Caco-2 (cell line): ENCODE measurements at regions not wholly inside any gene's neighbourhood (a gene's known extent, or its start where the extent isn't known, plus 50 kb on each side); places are given as distances from the start of the nearest gene placed in this dataset.

Experiments used
- BruUV-seq: library from RNA; stranded (reverse); fragments of 400-500 nt; replicated peaks from 2 replicates; lab custom pipeline; 2021; lab: Mats Ljungman, UMichigan
- CTCF ChIA-PET: fragments of 300-600 bp; sonication (Branson Sonifier 250); formaldehyde crosslinking; loops from one replicate; lab custom pipeline; 2022; ENCODE audit warnings: antibody characterized with exemption; lab: Charles Lee
- POLR2A ChIA-PET: fragments of 300-600 bp; sonication (Branson Sonifier 250); formaldehyde crosslinking; loops from one replicate; lab custom pipeline; 2022; ENCODE audit warnings: antibody characterized with exemption; lab: Charles Lee
- DNase-seq, 2 experiments: peaks; one replicate each; pipeline versions ENCODE4 v3.0.0 to v3.0.0-alpha.2; 2020 to 2022
- H3K27me3 ChIP-seq: replicated peaks from 2 replicates; pipeline ENCODE4 v1.6.0; 2011; ENCODE audit warnings: low read length; ENCODE audit not compliant: control insufficient read depth, insufficient read depth
- H3K36me3 ChIP-seq: 2 replicates; pipeline ENCODE4 v1.5.1; 2011; ENCODE audit warnings: low read length; ENCODE audit not compliant: control insufficient read depth, insufficient read depth
- H3K4me1 ChIP-seq: fragments of 250-450 bp; sonication (Bioruptor Pico); 2 replicates; pipeline ENCODE4 v1.5.1; 2020; ENCODE audit warnings: mild to moderate bottlenecking
- H3K4me3 ChIP-seq: 2 replicates; pipeline ENCODE4 v1.5.1; 2011; ENCODE audit warnings: low read depth, mild to moderate bottlenecking, control low read depth, low read length
- H3K9me3 ChIP-seq: fragments of 250-450 bp; sonication (Bioruptor Pico); 2 replicates; pipeline ENCODE4 v1.5.1; 2020; ENCODE audit warnings: mild to moderate bottlenecking, moderate library complexity
- H3K27ac Mint-ChIP-seq: one replicate; pipeline ENCODE4 v1.8.0; 2022; ENCODE audit warnings: mixed read lengths; ENCODE audit not compliant: unreplicated experiment
- H3K27me3 Mint-ChIP-seq: one replicate; pipeline ENCODE4 v1.8.0; 2022; ENCODE audit warnings: mixed read lengths; ENCODE audit not compliant: insufficient read depth, unreplicated experiment
- H3K36me3 Mint-ChIP-seq: one replicate; pipeline ENCODE4 v1.8.0; 2022; ENCODE audit warnings: mild to moderate bottlenecking, mixed read lengths; ENCODE audit not compliant: insufficient read depth, unreplicated experiment
- H3K4me1 Mint-ChIP-seq: one replicate; pipeline ENCODE4 v1.8.0; 2022; ENCODE audit warnings: low read depth, mixed read lengths; ENCODE audit not compliant: unreplicated experiment
- H3K4me3 Mint-ChIP-seq: one replicate; pipeline ENCODE4 v1.8.0; 2022; ENCODE audit warnings: mild to moderate bottlenecking, moderate library complexity, mixed read lengths; ENCODE audit not compliant: unreplicated experiment
- H3K9me3 Mint-ChIP-seq: one replicate; pipeline ENCODE4 v1.8.0; 2022; ENCODE audit warnings: mixed read lengths; ENCODE audit not compliant: unreplicated experiment
- intact Hi-C: fragments of 100-400 bp; cut with micrococcal nuclease; formaldehyde crosslinking; loops from one replicate; pipeline ENCODE4 v1.10.0; 2022; ENCODE audit not compliant: unreplicated experiment
- TF ChIP-seq, protein P1 (sequence below), 2 experiments: fragments of 200-600 bp in 1 of 2; IDR thresholded peaks; 1 replicate in 1 of 2; 2 replicates in 1 of 2; pipeline versions ENCODE4 v1.5.1 to v1.8.0; 2011 to 2022; ENCODE audit warnings: antibody characterized with exemption in 1 of 2, control low read depth in 1 of 2, inconsistent platforms in 1 of 2, low read depth in 1 of 2, low read length in 1 of 2, mild to moderate bottlenecking in 1 of 2, moderate library complexity in 1 of 2; ENCODE audit not compliant: insufficient read depth in 1 of 2, severe bottlenecking in 1 of 2, unreplicated experiment in 1 of 2

DNA sequence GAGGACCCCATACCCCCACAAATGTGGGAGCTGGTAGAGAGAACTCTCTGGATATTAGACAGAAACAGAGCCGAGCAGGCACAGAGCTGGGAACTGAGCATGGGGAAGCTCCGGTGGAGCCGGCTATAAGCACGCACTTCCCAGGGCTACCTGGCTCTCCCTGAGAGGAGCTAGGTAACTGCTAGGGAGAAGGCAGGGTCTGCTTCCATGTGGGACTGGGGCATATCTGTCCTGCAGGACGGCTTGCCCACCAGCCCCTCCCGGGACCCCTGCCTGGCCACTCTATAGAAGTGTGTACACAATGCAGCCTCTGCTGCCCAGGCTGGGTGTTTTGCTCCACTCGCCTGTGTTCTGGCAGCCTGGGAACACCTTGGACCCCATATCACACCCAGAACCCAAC lies 1537.0 kb upstream of the CDH9 start:
- H3K4me1 ChIP-seq: no peaks in the 10 kb centered on the region
- H3K9me3 ChIP-seq: no peaks in the 10 kb centered on the region
- intact Hi-C loops: loop anchor here (5.0 kb wide), 1 partner anchor 103 kb away; no protein-coding TSS in a partner anchor
- ChIA-PET CTCF (interaction anchor here (1.0 to 1.3 kb wide), 2 partner anchors 102 to 230 kb away, joined by 3 to 10 read pairs; no protein-coding TSS in a partner anchor), POLR2A (no interaction called here)
- no peak for DNase-seq
- peaks cover 5% of the 10 kb centered on the region for H3K4me1 Mint-ChIP-seq
- H3K9me3 Mint-ChIP-seq: no peaks in the 10 kb centered on the region
- no TSS peak for BruUV-seq
- no peaks in the 10 kb centered on the region for H3K36me3 Mint-ChIP-seq
- H3K4me3 Mint-ChIP-seq: no peak overlapping the region
- TF ChIP-seq, protein P1, sequence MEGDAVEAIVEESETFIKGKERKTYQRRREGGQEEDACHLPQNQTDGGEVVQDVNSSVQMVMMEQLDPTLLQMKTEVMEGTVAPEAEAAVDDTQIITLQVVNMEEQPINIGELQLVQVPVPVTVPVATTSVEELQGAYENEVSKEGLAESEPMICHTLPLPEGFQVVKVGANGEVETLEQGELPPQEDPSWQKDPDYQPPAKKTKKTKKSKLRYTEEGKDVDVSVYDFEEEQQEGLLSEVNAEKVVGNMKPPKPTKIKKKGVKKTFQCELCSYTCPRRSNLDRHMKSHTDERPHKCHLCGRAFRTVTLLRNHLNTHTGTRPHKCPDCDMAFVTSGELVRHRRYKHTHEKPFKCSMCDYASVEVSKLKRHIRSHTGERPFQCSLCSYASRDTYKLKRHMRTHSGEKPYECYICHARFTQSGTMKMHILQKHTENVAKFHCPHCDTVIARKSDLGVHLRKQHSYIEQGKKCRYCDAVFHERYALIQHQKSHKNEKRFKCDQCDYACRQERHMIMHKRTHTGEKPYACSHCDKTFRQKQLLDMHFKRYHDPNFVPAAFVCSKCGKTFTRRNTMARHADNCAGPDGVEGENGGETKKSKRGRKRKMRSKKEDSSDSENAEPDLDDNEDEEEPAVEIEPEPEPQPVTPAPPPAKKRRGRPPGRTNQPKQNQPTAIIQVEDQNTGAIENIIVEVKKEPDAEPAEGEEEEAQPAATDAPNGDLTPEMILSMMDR (IDR thresholded peaks at IDR 0.05; ENCODE audit: insufficient read depth in 1 of 2, low read depth in 1 of 2, low read length in 1 of 2, severe bottlenecking in 1 of 2, unreplicated experiment in 1 of 2): no peak
- H3K36me3 ChIP-seq: no peaks in the 10 kb centered on the region
- no peak overlapping the region for H3K4me3 ChIP-seq
- no peak overlapping the region for H3K27ac Mint-ChIP-seq
- H3K27me3 Mint-ChIP-seq: no peaks in the 10 kb centered on the region
- H3K27me3 ChIP-seq: no peaks in the 10 kb centered on the region

DNA sequence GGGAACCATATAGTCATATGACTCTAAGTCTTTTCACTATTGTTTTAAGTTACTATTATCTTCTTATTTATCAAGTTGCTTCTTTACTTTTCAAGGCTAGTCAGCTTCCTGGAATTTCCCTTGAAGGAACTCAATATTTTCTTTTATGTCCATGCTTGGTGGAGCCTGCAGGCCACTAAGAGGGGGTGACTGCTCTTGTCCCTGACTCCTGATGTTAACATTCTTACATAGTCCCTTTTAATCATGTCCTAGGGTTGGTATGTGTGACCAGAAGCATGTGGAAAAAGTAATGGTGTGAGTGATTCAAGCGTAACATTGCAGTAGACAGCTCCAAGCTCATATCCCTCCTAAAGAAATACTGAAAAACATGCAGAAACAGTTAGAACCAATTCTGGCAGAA lies 1536.2 kb upstream of the CDH9 start:
- DNase-seq: no peak
- CTCF ChIA-PET: no interaction called here
- Mint-ChIP-seq H3K27me3 (no peaks in the 10 kb centered on the region), H3K36me3 (no peaks in the 10 kb centered on the region), H3K4me1 (peaks cover 5% of the 10 kb centered on the region), H3K9me3 (no peaks in the 10 kb centered on the region), H3K4me3 (no peak overlapping the region), H3K27ac (no peak overlapping the region)
- H3K4me3 ChIP-seq: no peak overlapping the region
- intact Hi-C loops: loop anchor here (5.0 kb wide), 1 partner anchor 102 kb away; no protein-coding TSS in a partner anchor
- H3K27me3 ChIP-seq: no peaks in the 10 kb centered on the region
- POLR2A ChIA-PET: no interaction called here
- BruUV-seq: no TSS peak
- no peaks in the 10 kb centered on the region for H3K36me3 ChIP-seq
- TF ChIP-seq, protein P1 (IDR thresholded peaks at IDR 0.05; ENCODE audit: insufficient read depth in 1 of 2, low read depth in 1 of 2, low read length in 1 of 2, severe bottlenecking in 1 of 2, unreplicated experiment in 1 of 2): no peak
- H3K4me1 ChIP-seq: no peaks in the 10 kb centered on the region
- no peaks in the 10 kb centered on the region for H3K9me3 ChIP-seq

DNA sequence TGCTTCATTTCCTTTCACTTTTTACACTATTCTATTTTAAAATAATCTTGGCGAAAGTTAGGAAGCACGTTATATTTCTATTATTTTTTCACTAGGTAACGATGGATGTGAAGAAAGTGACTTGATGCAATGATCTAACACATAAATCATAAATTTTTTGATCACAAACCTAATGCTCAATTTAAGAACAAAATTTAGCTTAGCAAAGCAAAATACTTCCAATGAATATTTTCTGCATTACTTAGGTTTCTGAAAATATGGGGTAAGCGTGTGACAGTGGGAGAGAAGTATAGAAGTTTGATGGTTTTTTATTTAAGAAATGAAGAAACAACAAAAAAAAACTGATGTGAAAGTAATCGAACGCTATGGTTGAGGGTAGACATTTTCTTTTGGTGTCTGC lies 1528.7 kb upstream of the CDH9 start:
- Mint-ChIP-seq H3K4me1 (peaks cover 5% of the 10 kb centered on the region), H3K27me3 (no peaks in the 10 kb centered on the region), H3K4me3 (no peak overlapping the region), H3K36me3 (no peaks in the 10 kb centered on the region), H3K9me3 (no peaks in the 10 kb centered on the region), H3K27ac (no peak overlapping the region)
- H3K4me3 ChIP-seq: no peak overlapping the region
- TF ChIP-seq, protein P1 (IDR thresholded peaks at IDR 0.05; ENCODE audit: insufficient read depth in 1 of 2, low read depth in 1 of 2, low read length in 1 of 2, severe bottlenecking in 1 of 2, unreplicated experiment in 1 of 2): no peak
- POLR2A ChIA-PET: no interaction called here
- H3K4me1 ChIP-seq: no peaks in the 10 kb centered on the region
- no peaks in the 10 kb centered on the region for H3K36me3 ChIP-seq
- H3K9me3 ChIP-seq: no peaks in the 10 kb centered on the region
- DNase-seq: no peak
- no TSS peak for BruUV-seq
- CTCF ChIA-PET: no interaction called here
- no peaks in the 10 kb centered on the region for H3K27me3 ChIP-seq
- intact Hi-C loops: no loop called here
